HepG2 (cell line): ENCODE measurements at regions not wholly inside any gene's neighbourhood (a gene's known extent, or its start where the extent isn't known, plus 50 kb on each side); places are given as distances from the start of the nearest gene placed in this dataset.

ENCODE experiments used
- ATAC-seq: fragments of 200-7000 bp; cut with Tn5 transposase; 3 replicates; pipeline ENCODE4 v1.9.1; 2020; ENCODE audit warnings: mild to moderate bottlenecking, moderate library complexity
- BruUV-seq: library from RNA; stranded (reverse); fragments of 400-500 nt; replicated peaks from 2 replicates; lab custom pipeline; 2021; lab: Mats Ljungman, UMichigan
- CTCF ChIA-PET: fragments of 300-600 bp; formaldehyde crosslinking; extraction: SDS; loops from one replicate; lab custom pipeline; 2021; ENCODE audit warnings: low total read pairs, inconsistent platforms, low intra/inter-chr PET ratio; lab: Yijun Ruan, JAX
- POLR2A ChIA-PET: fragments of 350-600 bp; sonication (Branson Sonifier 250); formaldehyde crosslinking; loops from one replicate; lab custom pipeline; 2020; ENCODE audit warnings: antibody characterized with exemption, inconsistent platforms; lab: Yijun Ruan, JAX
- DNase-seq: peaks from one replicate; pipeline ENCODE4 v3.0.0-alpha.2; 2015; ENCODE audit warnings: low spot score
- FAIRE-seq: peaks from 3 replicates; lab custom pipeline; 2011; peaks lifted over from hg19 to GRCh38; lab: Jason Lieb, UNC
- H2AFZ ChIP-seq: one replicate; pipeline ENCODE4 v1.6.1; 2011; ENCODE audit warnings: low read length, inconsistent platforms
- H3K27ac ChIP-seq: fragments of 300-600 bp; 3 replicates; pipeline ENCODE4 v1.8.0; 2011; ENCODE audit warnings: mixed run types, mild to moderate bottlenecking, mixed read lengths, low read length, inconsistent platforms; ENCODE audit not compliant: insufficient read depth; ENCODE audit errors: extremely low read length
- H3K27me3 ChIP-seq, 2 experiments: fragments of 200-600 bp in 1 of 2; 2 replicates in 1 of 2; 3 replicates in 1 of 2; pipeline versions ENCODE4 v1.6.0 to v1.8.0; 2011; ENCODE audit warnings: low read length in 2 of 2, mild to moderate bottlenecking in 2 of 2, moderate library complexity in 2 of 2, inconsistent platforms in 1 of 2; ENCODE audit not compliant: insufficient read depth in 2 of 2, control insufficient read depth in 1 of 2
- H3K36me3 ChIP-seq, 2 experiments: fragments of 200-600 bp in 1 of 2; replicated peaks in 1 of 2; 2 replicates in 1 of 2; 3 replicates in 1 of 2; pipeline versions ENCODE4 v1.5.1 to v1.8.0; 2011; ENCODE audit warnings: low read length in 2 of 2, inconsistent platforms in 1 of 2; ENCODE audit not compliant: insufficient read depth in 2 of 2, control insufficient read depth in 1 of 2
- H3K4me1 ChIP-seq: 2 replicates; pipeline ENCODE4 v1.5.1; 2012; ENCODE audit warnings: low read length, inconsistent platforms; ENCODE audit not compliant: insufficient read depth
- H3K4me2 ChIP-seq: 2 replicates; pipeline ENCODE4 v1.6.0; 2011; ENCODE audit warnings: low read depth, low read length, inconsistent platforms
- H3K4me3 ChIP-seq, 3 experiments: fragments of 200-600 bp in 1 of 3; sonication (generic), shearing (Covaris generic) in 1 of 3; replicated peaks in 1 of 3; 2 replicates each; pipeline ENCODE4 v1.5.1; 2011 to 2016; ENCODE audit warnings: low read length in 3 of 3, inconsistent platforms in 2 of 3, low read depth in 2 of 3, mild to moderate bottlenecking in 2 of 3, control low read depth in 1 of 3, mixed read lengths in 1 of 3; ENCODE audit not compliant: insufficient read depth in 1 of 3
- H3K79me2 ChIP-seq: one replicate; pipeline ENCODE4 v1.6.1; 2011; ENCODE audit warnings: low read length, inconsistent platforms; ENCODE audit not compliant: insufficient read depth
- H3K9ac ChIP-seq: 2 replicates; pipeline ENCODE4 v1.6.0; 2011; ENCODE audit warnings: mild to moderate bottlenecking, low read depth, low read length, inconsistent platforms; ENCODE audit not compliant: insufficient read depth
- H3K9me3 ChIP-seq: 2 replicates; pipeline ENCODE4 v1.5.1; 2012; ENCODE audit warnings: mild to moderate bottlenecking, low read length
- H4K20me1 ChIP-seq: 2 replicates; pipeline ENCODE4 v1.6.0; 2011; ENCODE audit warnings: inconsistent platforms, mild to moderate bottlenecking, low read length, moderate library complexity; ENCODE audit not compliant: insufficient read depth
- AHR ChIP-seq: IDR thresholded peaks from 2 replicates; pipeline ENCODE4 v1.6.1; 2018; ENCODE audit warnings: missing genetic modification reagents, missing compliant biosample characterization
- HMGXB3 ChIP-seq: sonication (generic); formaldehyde crosslinking; IDR thresholded peaks from 2 replicates; pipeline ENCODE4 v1.4.0; 2020; ENCODE audit warnings: missing genetic modification reagents, borderline replicate concordance
- JDP2 ChIP-seq: sonication (generic); formaldehyde crosslinking; IDR thresholded peaks from 2 replicates; pipeline ENCODE4 v1.8.1; 2022; ENCODE audit warnings: missing genetic modification reagents, borderline replicate concordance
- KMT2A ChIP-seq: sonication (generic); formaldehyde crosslinking; IDR thresholded peaks from 2 replicates; pipeline ENCODE4 v1.4.0; 2020; ENCODE audit warnings: missing genetic modification reagents
- MED8 ChIP-seq: sonication (generic); formaldehyde crosslinking; IDR thresholded peaks from 2 replicates; pipeline ENCODE4 v1.8.1; 2023; ENCODE audit warnings: mild to moderate bottlenecking, missing genetic modification reagents; ENCODE audit not compliant: insufficient replicate concordance
- NR2C2 ChIP-seq: sonication (generic); formaldehyde crosslinking; IDR thresholded peaks from 2 replicates; pipeline ENCODE4 v1.4.0; 2020; ENCODE audit warnings: missing genetic modification reagents, mild to moderate bottlenecking, moderate library complexity, borderline replicate concordance
- NR2F2 ChIP-seq: IDR thresholded peaks from 2 replicates; pipeline ENCODE4 v1.6.1; 2012; ENCODE audit warnings: low read depth, inconsistent platforms, borderline replicate concordance
- SP140L ChIP-seq: sonication (generic); formaldehyde crosslinking; IDR thresholded peaks from 2 replicates; pipeline ENCODE4 v1.4.0; 2020; ENCODE audit warnings: missing genetic modification reagents, borderline replicate concordance
- SPEN ChIP-seq: sonication (generic); formaldehyde crosslinking; IDR thresholded peaks from 2 replicates; pipeline ENCODE4 v1.5.1; 2020; ENCODE audit warnings: low read depth, mild to moderate bottlenecking, missing genetic modification reagents
- TOE1 ChIP-seq: sonication (generic); formaldehyde crosslinking; IDR thresholded peaks from 2 replicates; pipeline ENCODE4 v1.4.0; 2020; ENCODE audit warnings: mild to moderate bottlenecking, missing genetic modification reagents
- YY1 ChIP-seq: IDR thresholded peaks from 2 replicates; pipeline ENCODE4 v1.6.1; 2011; ENCODE audit warnings: low read length, low read depth, moderate library complexity, mild to moderate bottlenecking; ENCODE audit not compliant: insufficient read depth, insufficient replicate concordance
- ZFYVE20 ChIP-seq: sonication (generic); formaldehyde crosslinking; IDR thresholded peaks from 2 replicates; pipeline ENCODE4 v1.8.0; 2023; ENCODE audit warnings: low read depth, mild to moderate bottlenecking, moderate library complexity, missing genetic modification reagents, borderline replicate concordance
- ZMYM4 ChIP-seq: sonication (generic); formaldehyde crosslinking; IDR thresholded peaks from 2 replicates; pipeline ENCODE4 v1.8.1; 2023; ENCODE audit warnings: mild to moderate bottlenecking, missing genetic modification reagents
- ZNF17 ChIP-seq: sonication (generic); formaldehyde crosslinking; IDR thresholded peaks from 2 replicates; pipeline ENCODE4 v1.5.0; 2020; ENCODE audit warnings: mild to moderate bottlenecking, missing genetic modification reagents
- ZNF230 ChIP-seq: sonication (generic); formaldehyde crosslinking; IDR thresholded peaks from 2 replicates; pipeline ENCODE4 v1.4.0; 2020; ENCODE audit warnings: mild to moderate bottlenecking, missing genetic modification reagents
- ZNF414 ChIP-seq: sonication (generic); formaldehyde crosslinking; IDR thresholded peaks from 2 replicates; pipeline ENCODE4 v1.5.0; 2020; ENCODE audit warnings: missing genetic modification reagents
- ZNF615 ChIP-seq: sonication (generic); formaldehyde crosslinking; IDR thresholded peaks from 2 replicates; pipeline ENCODE4 v1.5.0; 2020; ENCODE audit warnings: mild to moderate bottlenecking, missing genetic modification reagents, borderline replicate concordance
- ZNF749 ChIP-seq: sonication (generic); formaldehyde crosslinking; IDR thresholded peaks from 2 replicates; pipeline ENCODE4 v1.8.0; 2022; ENCODE audit warnings: mild to moderate bottlenecking, missing genetic modification reagents, moderate library complexity, borderline replicate concordance
- ZNF841 ChIP-seq: sonication (generic); formaldehyde crosslinking; IDR thresholded peaks from 2 replicates; pipeline ENCODE4 v1.8.1; 2023; ENCODE audit warnings: missing genetic modification reagents, borderline replicate concordance
- WGBS: methylation state at CpG from one replicate; pipeline ENCODE4 v1.1.6; 2017; ENCODE audit warnings: low lambda C conversion rate; 5-methylcytosine and 5-hydroxymethylcytosine counted together
- in situ Hi-C: cut with HindIII; loops from 2 replicates; pipeline ENCODE4 v1.10.0; 2017; ENCODE audit warnings: low pct_unique_long_range_greater_than_20kb; ENCODE audit not compliant: extremely low pct_ligation_motif_present
- intact Hi-C: fragments of 100-400 bp; cut with micrococcal nuclease; formaldehyde crosslinking; loops from one replicate; pipeline ENCODE4 v1.10.0; 2022; ENCODE audit not compliant: unreplicated experiment

GRCh38 chr17:13947499-13947898 is 121.8 kb upstream of the COX10 start (continued):
- TF ChIP-seq SPEN (CRISPR knock-in tag) (no peak), NR2C2 (no peak), NR2F2 (no peak), KMT2A (CRISPR knock-in tag) (no peak), ZMYM4 (CRISPR knock-in tag) (no peak), ZNF749 (CRISPR knock-in tag) (no peak)

GRCh38 chr17:13952009-13952750 is 117.1 kb upstream of the COX10 start:
- Histone ChIP-seq H3K27ac (peak overlapping the region; percentile 3), H3K9me3 (no peaks in the 10 kb centered on the region), H3K4me3 (no peak overlapping the region), H3K9ac (no peak overlapping the region), H3K36me3 (no peaks in the 10 kb centered on the region), H3K4me1 (peaks cover 20% of the 10 kb centered on the region), H2AFZ (no peak overlapping the region), H4K20me1 (no peaks in the 10 kb centered on the region), H3K79me2 (no peaks in the 10 kb centered on the region), H3K27me3 (no peaks in the 10 kb centered on the region), H3K4me2 (no peak overlapping the region)
- POLR2A ChIA-PET = no interaction called here
- intact Hi-C loops (no loop called here), in situ Hi-C loops (no loop called here)
- BruUV-seq = no TSS peak
- DNase-seq (peak; percentile 87), FAIRE-seq (peak; percentile 83), ATAC-seq (peak; percentile 98)
- WGBS = 0% methylated on average over 4 of the region's 4 CpGs
- CTCF ChIA-PET = no interaction called here
- no peak for TF ChIP-seq SP140L
- TF ChIP-seq JDP2 (CRISPR knock-in tag) = no peak; the same call in 1 of the 2 replicates
- no peak for TF ChIP-seq ZFYVE20
- TF ChIP-seq ZNF841 (CRISPR knock-in tag) = no peak
- TF ChIP-seq MED8 = no peak
- no peak for TF ChIP-seq AHR (CRISPR knock-in tag)
- TF ChIP-seq YY1 = no peak
- no peak for TF ChIP-seq ZNF615 (CRISPR knock-in tag)
- TF ChIP-seq ZNF230 (CRISPR knock-in tag) = no peak
- 0 out of 2 replicates have a peak, but pooled peaks have one; percentile 55 for TF ChIP-seq HMGXB3 (CRISPR knock-in tag)
- peak; percentile 55; the same call in 1 of the 2 replicates for TF ChIP-seq ZNF414 (CRISPR knock-in tag)
- no peak for TF ChIP-seq TOE1 (CRISPR knock-in tag)
- TF ChIP-seq ZNF17 (CRISPR knock-in tag) = no peak
